IPS-15b (cell line): ENCODE measurements at regions not wholly inside any gene's neighbourhood (a gene's known extent, or its start where the extent isn't known, plus 50 kb on each side); places are given as distances from the start of the nearest gene placed in this dataset.

Experiments
- H3K27me3 ChIP-seq: one replicate; pipeline ENCODE4 v1.6.1; 2013; ENCODE audit warnings: low read length; ENCODE audit not compliant: control insufficient read depth, insufficient read depth
- H3K36me3 ChIP-seq: one replicate; pipeline ENCODE4 v1.6.1; 2013; ENCODE audit warnings: low read length; ENCODE audit not compliant: control insufficient read depth, insufficient read depth
- H3K4me1 ChIP-seq: one replicate; pipeline ENCODE4 v1.6.1; 2013; ENCODE audit warnings: mild to moderate bottlenecking, low read length; ENCODE audit not compliant: control insufficient read depth, insufficient read depth
- H3K4me3 ChIP-seq: one replicate; pipeline ENCODE4 v1.5.1; 2013; ENCODE audit warnings: low read depth, low read length
- H3K9ac ChIP-seq: one replicate; pipeline ENCODE4 v1.6.1; 2013; ENCODE audit warnings: low read depth, mild to moderate bottlenecking, low read length
- H3K9me3 ChIP-seq: one replicate; pipeline ENCODE4 v1.6.1; 2013; ENCODE audit warnings: mild to moderate bottlenecking, low read length; ENCODE audit not compliant: control insufficient read depth, insufficient read depth

GRCh38 chr1:224486801-224487583 is 52.4 kb upstream of the WDR26 start:
- Histone ChIP-seq H3K36me3 (no peaks in the 10 kb centered on the region), H3K9me3 (no peaks in the 10 kb centered on the region), H3K4me1 (no peaks in the 10 kb centered on the region), H3K27me3 (no peaks in the 10 kb centered on the region), H3K4me3 (no peak overlapping the region), H3K9ac (no peak overlapping the region)

DNA sequence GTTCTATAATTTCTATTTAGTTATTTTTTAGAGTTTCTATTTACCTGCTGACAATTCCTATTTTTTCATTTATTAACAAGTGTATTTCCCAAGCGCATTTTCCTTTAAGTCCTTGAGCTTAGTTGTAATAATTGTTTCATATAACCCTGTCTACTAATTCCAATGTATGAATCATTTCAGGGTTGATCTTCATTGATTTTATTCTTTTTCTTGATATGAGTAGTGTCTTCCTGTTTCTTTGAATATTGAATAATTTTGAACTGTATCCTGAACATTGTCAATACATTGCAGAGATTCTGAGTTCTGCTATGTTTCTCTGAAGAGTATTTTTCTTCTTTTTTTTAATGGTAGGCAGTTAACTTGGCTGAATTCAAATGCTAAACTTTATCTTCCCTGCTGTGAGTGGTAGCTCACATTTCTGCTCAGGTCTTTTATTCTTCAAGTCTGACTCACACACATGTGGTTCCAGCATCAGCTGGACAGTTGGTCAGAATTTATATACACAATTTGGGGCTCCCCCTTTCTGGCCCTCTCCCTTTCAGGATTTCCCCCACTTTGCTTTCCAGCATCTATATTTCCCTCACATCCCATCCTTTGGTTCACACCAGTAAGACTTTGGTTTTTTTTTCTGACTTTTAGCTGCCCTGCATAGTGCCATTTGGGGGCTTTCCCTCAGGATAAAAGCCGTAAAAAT is 54.4 kb upstream of the WDR26 start:
- Histone ChIP-seq H3K27me3 (no peaks in the 10 kb centered on the region), H3K9me3 (no peaks in the 10 kb centered on the region), H3K4me1 (peaks cover 13% of the 10 kb centered on the region), H3K9ac (no peak overlapping the region), H3K36me3 (no peaks in the 10 kb centered on the region), H3K4me3 (no peak overlapping the region)

GRCh38 chr1:224489534-224490365 is 55.2 kb upstream of the WDR26 start:
- Histone ChIP-seq H3K9me3 (no peaks in the 10 kb centered on the region), H3K9ac (no peak overlapping the region), H3K27me3 (no peaks in the 10 kb centered on the region), H3K4me3 (no peak overlapping the region), H3K36me3 (no peaks in the 10 kb centered on the region), H3K4me1 (peaks cover 14% of the 10 kb centered on the region)

DNA sequence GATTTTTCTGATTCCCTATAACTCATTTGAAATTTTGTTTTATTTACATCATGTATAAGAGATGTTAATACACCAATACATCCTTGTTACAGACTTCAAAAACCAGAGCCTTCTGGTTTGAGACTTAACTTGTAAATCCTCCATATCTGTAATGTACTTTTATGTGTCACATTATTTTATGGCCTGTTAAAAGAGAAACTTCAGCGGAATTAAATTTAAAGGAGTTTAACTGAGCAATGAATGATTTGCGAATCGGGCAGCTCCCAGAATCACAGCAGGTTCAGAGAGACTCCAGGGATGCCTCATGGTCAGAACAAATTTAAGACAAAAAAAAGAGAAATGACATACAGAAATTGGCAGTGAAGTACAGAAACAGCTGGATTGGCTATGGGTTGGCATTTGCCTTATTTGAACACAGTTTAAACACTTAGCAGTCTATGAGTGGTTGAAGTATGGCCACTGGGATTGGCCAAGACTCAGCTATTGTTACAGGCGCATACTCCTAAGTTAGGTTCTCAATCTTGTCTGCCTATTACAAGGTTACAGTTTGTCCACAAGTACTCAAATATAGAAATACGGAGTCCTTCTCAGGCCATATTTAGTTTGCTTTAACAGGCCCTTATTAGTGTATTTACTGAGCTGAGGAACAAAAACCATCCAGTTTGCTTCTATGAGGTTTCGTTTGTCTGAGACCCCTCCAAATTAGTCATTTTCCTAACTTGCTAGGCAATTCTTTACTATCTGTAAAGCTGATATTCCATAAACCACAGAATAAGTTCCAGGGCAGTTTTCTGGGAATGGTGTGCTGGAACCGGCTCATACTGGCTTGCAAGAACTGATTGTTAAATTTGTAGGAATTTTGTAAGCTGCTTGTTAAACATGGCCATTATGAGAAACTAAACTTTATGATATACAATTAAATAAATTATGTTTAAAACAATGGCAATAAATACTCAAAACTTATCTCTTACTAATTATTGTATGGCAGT is 56.2 kb upstream of the WDR26 start:
- Histone ChIP-seq H3K9me3 (no peaks in the 10 kb centered on the region), H3K4me3 (no peak overlapping the region), H3K9ac (no peak overlapping the region), H3K4me1 (peaks cover 14% of the 10 kb centered on the region), H3K27me3 (no peaks in the 10 kb centered on the region), H3K36me3 (no peaks in the 10 kb centered on the region)

- Histone ChIP-seq H3K4me1 (peaks cover 14% of the 10 kb centered on the region), H3K9me3 (peaks cover 6% of the 10 kb centered on the region), H3K9ac (no peak overlapping the region), H3K4me3 (no peak overlapping the region), H3K36me3 (no peaks in the 10 kb centered on the region), H3K27me3 (no peaks in the 10 kb centered on the region)
Observed at GRCh38 chr1:224492015-224492414, 57.4 kb upstream of the WDR26 start.

GRCh38 chr1:224492632-224493031 is 58.0 kb upstream of the WDR26 start:
- Histone ChIP-seq H3K9me3 (peaks cover 6% of the 10 kb centered on the region), H3K9ac (no peak overlapping the region), H3K36me3 (no peaks in the 10 kb centered on the region), H3K27me3 (no peaks in the 10 kb centered on the region), H3K4me3 (no peak overlapping the region), H3K4me1 (peaks cover 17% of the 10 kb centered on the region)

- Histone ChIP-seq H3K4me1 (peaks cover 23% of the 10 kb centered on the region), H3K9me3 (peaks cover 6% of the 10 kb centered on the region), H3K4me3 (no peak overlapping the region), H3K9ac (no peak overlapping the region), H3K27me3 (no peaks in the 10 kb centered on the region), H3K36me3 (no peaks in the 10 kb centered on the region)
Observed at GRCh38 chr1:224493269-224493668, 58.7 kb upstream of the WDR26 start.

DNA sequence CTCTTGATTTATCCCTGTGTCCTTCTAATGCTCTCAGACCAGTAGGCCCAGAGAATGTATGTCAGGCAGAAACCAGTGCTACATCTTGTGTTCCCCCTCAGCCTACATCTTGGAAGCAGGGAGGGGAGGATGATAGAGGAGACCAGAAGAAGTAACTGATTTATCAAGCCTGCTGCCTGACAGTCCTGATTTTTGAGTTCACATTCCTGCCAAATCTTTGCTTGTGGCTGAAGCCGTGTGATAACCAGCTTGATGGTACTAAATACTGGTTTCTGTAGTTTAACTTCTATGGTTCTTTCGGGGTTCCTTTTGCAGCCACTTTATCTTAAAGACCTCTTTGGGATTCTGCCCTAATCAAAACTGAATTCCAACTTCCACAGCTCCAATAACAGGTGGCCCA is 59.7 kb upstream of the WDR26 start:
- peaks cover 29% of the 10 kb centered on the region for H3K4me1 ChIP-seq
- H3K4me3 ChIP-seq: no peak overlapping the region
- H3K9me3 ChIP-seq: peaks cover 6% of the 10 kb centered on the region
- no peak overlapping the region for H3K9ac ChIP-seq
- H3K36me3 ChIP-seq: no peaks in the 10 kb centered on the region
- no peaks in the 10 kb centered on the region for H3K27me3 ChIP-seq

DNA sequence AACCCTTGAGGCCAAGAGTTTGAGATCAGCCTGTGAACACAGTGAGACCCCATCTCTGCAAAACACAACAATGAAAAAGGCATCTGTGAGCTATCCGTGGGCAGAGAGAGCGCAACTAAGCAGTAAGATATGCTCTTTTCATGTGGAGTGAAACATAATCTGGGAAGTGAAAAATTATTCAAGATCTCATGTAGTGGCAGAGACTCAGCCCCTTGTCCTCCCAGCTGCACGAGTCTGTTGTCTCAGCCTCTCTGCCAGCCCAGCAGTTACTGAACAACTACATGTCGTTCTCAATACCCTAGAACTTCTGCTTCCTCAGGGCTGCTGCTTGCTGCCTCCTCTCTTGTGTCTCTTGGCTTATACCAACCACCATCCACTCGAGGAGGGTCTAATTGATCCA is 61.3 kb upstream of the WDR26 start:
- H3K4me3 ChIP-seq: no peak overlapping the region
- no peaks in the 10 kb centered on the region for H3K27me3 ChIP-seq
- H3K9ac ChIP-seq: no peak overlapping the region
- H3K36me3 ChIP-seq: no peaks in the 10 kb centered on the region
- H3K4me1 ChIP-seq: peaks cover 31% of the 10 kb centered on the region
- H3K9me3 ChIP-seq: peaks cover 6% of the 10 kb centered on the region

GRCh38 chr1:224496826-224497225 is 62.2 kb upstream of the WDR26 start:
- Histone ChIP-seq H3K27me3 (no peaks in the 10 kb centered on the region), H3K4me1 (peaks cover 32% of the 10 kb centered on the region), H3K36me3 (no peaks in the 10 kb centered on the region), H3K9ac (no peak overlapping the region), H3K9me3 (peaks cover 6% of the 10 kb centered on the region), H3K4me3 (no peak overlapping the region)
